GM21390 (cell line): ENCODE measurements at regions not wholly inside any gene's neighbourhood (a gene's known extent, or its start where the extent isn't known, plus 50 kb on each side); places are given as distances from the start of the nearest gene placed in this dataset.
"Not testable (repeated sequence)": the region's sequence is repeated elsewhere in the genome, so short reads cannot be mapped to it uniquely, and the experiment has no call there.

ENCODE experiments used
- ATAC-seq: cut with Tn5 transposase; IDR thresholded peaks from one replicate; pipeline ENCODE4 v1.9.1; 2021; ENCODE audit not compliant: unreplicated experiment

DNA sequence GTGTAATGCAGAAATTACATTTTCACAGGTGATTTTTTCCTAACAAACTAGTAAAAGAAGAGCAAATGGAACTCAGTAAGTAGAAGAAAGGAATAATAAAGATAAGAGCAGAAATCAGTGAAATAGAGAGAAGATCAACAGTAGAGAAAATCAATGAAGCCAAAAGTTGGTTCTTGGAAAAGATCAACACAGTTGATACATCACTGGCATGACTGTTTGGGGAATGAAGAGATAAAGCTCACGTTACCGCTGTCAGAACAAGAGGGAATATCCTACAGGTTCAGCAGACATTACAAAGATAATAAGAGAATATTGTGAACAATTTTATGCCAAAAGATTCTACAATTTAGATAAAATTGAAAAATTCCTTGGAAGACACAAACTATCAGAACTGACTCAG lies 146.4 kb downstream of the ACTR3B start:
- ATAC-seq, result no peak

- no peak for ATAC-seq
Measured at GRCh38 chr7:152907042-152907761, 147.7 kb downstream of the ACTR3B start.

DNA sequence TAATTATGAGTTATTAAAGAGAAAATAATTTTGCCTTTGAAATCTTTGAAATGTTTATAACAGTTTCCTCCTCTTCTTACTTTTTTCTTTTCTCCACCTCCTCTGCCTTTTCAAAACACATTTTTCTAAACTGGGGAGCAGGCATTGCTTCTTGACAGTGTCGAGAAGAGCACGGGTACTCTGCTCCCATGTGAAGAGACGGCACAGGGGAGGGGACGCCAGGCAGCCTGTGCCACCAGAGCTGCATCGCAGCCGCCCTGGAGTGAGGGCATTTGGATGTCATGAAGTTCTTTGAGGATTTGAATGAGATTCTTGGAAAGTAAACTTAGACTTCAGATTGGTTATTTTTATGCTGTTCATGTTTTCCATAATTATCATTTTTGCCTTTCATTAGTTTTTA lies 149.7 kb downstream of the ACTR3B start:
- no peak for ATAC-seq

- no peak for ATAC-seq
Measured at GRCh38 chr7:152909683-152910544, 150.4 kb downstream of the ACTR3B start.

DNA sequence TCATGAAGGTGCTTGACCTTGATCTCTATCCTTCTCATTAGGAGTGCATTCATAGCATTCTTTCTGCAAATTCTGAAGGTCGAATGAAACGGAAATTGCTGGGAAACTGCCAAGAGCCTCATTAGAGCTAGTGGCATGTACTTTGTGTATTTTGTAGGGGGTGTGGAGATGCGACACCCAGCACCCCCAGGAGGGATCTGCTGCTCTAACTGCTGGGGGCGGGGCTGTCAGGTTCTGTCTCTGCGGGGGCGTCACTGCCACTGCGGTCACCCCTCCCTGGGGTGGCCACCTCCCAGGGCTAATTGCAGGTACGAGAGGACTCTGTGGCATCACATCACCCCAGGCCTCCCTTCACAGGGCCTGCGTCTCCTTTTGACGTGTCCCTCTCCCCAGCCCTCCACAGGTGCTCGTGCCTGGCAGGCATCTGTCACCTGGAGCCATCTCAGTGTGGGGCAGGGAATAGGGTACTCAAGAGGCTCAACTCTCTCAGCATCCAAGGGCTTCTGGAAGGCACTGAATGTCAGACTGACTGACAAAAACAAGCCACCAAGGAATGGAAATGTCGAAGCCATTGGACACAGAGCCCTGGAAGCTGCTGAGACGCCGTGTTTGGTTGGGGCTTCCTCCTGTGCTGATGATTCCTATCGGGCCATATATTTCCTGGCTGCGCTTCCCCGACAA lies 151.1 kb downstream of the ACTR3B start:
- ATAC-seq, result no peak

- ATAC-seq, result no peak
Measured at GRCh38 chr7:152911226-152911560, 151.6 kb downstream of the ACTR3B start.

DNA sequence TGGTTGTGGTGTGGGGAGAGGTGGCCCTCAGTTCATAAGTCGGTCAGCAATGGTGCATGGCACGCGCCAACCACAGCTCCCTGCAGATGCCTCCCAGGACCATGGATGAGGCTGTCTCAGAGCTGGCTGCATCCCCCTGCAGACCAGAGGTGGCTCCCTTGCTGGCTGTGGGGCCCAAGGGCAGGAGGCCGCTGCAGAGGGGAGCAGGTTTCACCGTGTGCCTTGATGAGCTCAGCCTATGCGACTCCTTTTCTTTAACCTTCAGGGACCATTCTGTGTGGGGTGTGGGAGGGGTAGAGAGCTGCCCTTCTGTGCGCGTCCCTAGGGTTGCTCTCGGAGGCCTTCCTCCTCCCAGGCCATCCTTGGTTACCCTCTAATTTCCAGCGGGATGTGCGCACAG lies 152.4 kb downstream of the ACTR3B start:
- ATAC-seq, result no peak

DNA sequence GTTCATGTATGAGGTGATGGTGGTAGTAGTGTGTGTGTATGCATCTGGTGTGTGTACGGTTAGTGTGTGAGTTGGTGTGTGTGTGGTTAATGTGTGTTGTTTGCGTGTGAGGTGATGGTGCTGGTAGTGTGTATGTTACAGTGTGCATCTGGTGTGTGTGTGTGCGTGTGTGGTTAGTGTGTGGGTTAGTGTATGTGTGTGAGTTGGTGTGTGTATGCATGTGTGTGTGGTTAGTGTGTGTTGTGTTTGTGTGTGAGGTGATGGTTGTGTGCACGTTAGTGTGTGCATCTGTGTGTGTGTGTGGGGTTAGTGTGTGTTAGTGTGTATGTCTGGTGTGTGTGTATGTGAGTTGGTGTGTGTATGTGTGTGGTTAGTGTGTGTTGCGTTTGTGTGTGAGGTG lies 153.0 kb downstream of the ACTR3B start:
- ATAC-seq, result no peak

DNA sequence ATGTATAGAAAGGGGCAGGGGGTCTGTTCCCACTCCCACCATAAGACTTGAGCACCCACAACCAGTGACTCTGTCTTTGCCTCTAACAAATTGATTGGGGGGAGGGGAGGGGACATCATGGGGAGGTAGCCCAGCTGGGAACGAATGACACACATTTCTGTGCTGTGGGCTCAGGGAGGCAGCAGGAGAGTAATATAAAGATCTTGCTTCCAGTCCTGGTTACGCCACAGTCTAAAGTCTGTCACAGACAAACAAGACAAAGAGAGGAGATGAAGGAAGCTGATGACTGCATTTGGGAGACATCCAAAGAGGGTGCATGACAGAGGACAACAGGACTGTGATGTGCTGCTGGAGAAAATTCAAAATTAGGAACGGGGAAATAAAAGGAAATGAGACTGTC lies 153.9 kb downstream of the ACTR3B start:
- ATAC-seq, result no peak

DNA sequence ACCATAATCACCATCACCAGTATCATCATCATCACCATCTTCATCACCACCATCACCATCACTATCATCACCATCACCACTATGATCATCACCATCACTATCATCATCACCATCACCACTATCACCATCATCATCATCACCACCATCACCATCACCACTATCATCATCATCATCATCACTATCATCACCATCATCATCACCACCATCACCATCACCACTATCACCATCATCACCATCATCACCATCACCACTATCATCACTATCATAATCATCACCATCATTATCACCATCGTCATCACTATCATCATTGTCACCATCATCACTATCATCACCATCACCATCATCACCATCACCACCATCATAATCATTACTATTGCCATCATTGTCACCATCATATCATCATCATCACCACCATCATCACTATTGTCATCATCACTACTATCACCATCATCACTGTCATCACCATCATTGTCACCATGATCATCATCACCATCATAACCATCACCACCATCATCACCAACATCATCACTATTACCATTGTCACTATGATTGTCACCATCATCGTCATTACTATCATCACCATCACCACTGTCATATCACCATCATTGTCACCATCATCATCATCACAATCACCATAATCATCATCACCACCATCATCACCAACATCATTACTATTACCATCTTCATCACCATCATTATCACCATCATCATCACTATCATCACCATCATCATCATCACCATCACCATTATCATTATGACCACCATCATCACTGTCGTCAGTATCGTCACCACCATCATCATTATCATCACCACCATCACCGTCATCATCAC lies 154.7 kb downstream of the ACTR3B start:
- ATAC-seq, result no peak

GRCh38 chr7:152914845-152915102 lies 155.2 kb downstream of the ACTR3B start:
- ATAC-seq, result not testable (repeated sequence)

DNA sequence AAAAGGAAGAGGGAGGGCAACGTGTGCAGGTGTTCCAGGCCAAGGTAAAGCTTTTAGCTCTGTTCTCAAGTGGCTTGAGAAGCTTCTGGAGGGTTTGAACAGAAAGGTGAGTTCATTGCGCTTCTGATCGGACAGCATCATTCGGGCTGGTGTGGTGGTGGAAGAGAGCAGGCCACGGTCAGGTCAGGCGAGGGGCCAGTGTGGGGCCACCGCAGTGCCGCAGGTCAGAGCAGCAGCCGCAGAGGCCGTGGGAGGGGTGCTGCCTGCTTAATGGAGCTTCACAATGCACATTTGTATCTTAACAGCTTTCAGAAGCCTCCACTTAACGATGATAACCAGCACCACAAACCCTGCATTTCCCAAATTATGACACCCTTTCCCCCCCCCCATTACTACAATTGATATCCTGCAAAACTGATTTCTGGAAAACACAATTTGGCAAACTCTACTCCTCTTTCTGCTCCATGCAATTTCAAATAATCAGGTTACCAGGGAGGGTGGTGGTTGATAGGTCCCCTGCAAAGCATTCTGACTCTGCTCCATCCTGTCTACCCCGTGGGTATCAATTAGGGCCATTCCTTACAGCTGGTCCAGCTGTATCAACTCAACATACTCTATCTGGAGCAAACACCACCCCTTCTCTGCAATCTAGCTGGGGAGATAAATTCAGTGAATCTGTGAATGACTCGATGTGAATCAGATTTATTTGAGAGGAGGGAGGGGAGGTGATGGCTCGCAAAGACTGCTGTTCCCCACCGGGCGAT lies 162.9 kb downstream of the ACTR3B start:
- no peak for ATAC-seq

- ATAC-seq, result no peak
Measured at GRCh38 chr7:152923711-152924110, 164.2 kb downstream of the ACTR3B start.

DNA sequence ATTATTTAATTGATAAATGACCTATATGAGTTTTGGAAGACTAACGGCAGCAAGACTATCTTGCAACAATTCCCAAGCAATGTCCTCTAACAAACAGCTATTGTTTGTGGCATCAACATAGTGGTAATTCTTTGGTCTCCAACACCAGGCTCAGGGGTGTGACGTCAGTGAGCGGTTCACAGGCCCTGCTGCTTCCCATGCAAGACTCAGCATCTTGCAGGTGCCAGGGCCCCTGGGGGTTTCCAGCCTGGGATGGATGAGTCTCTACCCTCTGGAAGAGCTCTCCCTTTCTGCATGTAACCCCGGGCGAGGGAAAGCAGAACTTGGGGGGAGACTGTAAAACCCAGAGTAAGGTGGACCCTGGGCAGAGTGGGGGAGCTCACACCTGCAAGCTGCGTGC lies 164.7 kb downstream of the ACTR3B start:
- ATAC-seq, result no peak

DNA sequence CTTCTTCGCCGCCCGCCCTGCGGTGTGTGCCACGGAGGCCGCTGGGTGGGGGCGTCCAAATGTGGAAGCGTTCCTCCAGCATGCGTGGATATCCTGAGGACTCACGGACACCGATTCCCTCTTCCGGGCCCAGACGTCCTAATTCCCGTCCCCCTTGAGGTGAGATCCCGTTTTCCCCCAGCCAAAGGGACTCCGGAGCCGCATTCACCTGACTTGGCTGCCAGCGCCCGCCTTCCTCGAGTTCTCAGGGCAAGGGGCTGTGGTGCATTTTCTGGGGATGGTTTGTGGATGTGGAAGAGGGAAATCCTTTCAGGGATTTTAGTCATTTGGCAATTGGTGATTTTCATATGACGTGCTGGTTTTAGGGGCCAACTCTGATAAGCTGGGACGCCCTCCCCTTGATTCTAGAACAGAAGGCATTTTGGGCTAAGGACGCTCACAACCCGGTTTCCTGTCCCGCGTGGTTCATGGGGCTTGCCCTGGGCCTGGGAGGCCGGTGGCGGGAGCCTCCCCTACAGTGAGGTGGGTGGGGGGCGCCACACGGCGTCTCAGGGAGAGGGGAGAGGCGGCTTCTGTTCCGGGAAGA lies 165.4 kb downstream of the ACTR3B start:
- ATAC-seq, result no peak

DNA sequence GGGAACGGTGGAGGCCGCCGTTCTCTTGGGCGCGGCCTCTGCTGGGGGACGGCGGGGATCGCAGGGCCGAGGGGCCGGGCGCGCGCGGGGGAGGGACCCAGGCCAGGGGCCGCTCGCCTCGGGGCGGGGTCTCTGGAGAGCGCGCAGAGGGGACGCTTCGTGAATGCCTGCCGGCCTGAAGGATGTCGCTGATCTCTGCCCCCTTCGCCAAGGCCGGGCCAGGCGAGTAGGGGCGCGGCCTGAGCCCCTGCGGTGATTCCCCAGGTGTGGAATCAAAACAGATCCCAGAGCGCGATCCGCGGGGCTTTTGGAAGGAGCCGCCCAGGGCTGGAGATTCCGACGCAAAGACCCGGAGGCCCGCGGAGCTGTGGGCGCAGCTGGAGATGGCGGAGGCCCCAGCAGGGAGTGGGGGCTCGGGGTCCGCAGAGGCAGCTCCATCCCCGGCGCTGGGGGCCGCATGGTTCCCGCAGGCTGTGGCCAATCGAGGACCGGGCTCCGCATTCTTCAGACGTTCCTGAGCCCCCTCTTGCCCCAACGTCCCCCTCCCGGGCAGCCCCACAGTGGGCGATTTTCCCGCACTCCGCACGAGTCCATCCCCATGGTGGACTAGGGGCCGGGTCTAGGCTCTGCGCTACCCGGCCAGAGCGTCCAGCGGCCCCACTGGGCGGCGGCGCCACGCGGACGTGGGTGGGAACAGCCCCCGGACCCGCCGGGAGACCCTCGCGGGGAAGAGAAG lies 166.0 kb downstream of the ACTR3B start:
- no peak for ATAC-seq

DNA sequence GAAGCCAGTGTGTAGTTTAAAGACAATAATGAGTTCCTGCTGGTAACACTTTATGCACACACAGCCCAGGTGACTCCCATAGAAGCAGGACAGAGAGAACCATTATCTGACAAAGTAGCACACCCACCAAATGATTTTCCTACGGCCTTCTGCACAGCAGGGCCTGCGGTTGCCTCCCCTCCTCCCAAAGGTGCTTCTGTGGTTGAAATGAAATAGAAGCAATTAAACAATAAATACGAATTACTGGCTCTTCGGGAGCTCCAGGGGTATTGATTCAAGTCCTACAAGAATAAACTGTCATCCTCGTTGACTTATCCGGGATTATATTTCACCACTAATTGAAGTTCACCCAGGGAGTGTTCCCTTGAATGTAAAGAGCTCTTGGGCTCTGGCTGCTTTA lies 172.1 kb downstream of the ACTR3B start:
- no peak for ATAC-seq

- ATAC-seq, result no peak
Measured at GRCh38 chr7:152937282-152937681, 177.7 kb downstream of the ACTR3B start.

DNA sequence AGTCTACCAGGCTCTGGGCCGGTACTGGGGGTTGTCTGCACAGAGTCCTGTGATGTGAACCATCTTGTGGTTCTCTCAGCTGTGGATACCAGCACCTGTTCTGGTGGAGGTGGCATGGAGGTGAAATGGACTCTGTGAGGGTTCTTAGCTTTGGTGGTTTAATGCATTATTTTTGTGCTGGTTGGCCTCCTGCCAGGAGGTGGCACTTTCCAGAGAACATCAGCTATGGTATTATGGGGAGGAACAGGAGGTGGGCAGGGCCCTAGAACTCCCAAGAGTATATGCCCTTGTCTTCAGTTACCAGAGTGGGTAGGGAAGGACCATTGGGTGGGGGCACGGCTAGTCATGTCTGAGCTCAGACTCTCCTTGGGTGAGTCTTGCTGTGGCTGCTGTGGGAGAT lies 187.1 kb downstream of the ACTR3B start:
- not testable (repeated sequence) for ATAC-seq

DNA sequence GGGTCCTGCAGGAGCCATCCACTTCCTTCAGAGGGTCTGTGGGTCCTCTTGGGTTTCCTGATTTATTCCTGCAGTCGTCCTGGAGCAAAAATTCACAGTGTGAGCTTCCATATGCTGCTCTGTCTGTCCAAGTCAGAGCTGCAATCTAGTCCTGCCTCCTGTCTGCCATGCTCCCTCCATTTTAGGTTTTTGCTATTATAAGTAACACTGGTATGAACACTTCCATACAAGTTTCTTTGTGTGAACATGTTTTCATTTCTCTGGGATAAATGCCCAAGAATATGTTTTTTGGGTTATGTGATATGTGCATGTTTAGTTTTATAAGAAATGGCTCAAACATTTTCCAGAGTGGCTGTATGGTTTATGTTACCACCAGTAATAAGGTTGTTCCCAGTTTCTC lies 188.1 kb downstream of the ACTR3B start:
- ATAC-seq, result no peak
